GM06990 (cell line): ENCODE measurements at regions not wholly inside any gene's neighbourhood (a gene's known extent, or its start where the extent isn't known, plus 50 kb on each side); places are given as distances from the start of the nearest gene placed in this dataset.

Experiments
- DNase-seq: peaks from one replicate; pipeline ENCODE4 v3.0.0-alpha.2; 2011; ENCODE audit not compliant: insufficient read length; ENCODE audit errors: extremely low read depth
- H3K27me3 ChIP-seq: replicated peaks from 2 replicates; pipeline ENCODE4 v1.6.0; 2011; ENCODE audit warnings: low read length; ENCODE audit not compliant: control insufficient read depth, insufficient read depth
- H3K36me3 ChIP-seq: 2 replicates; pipeline ENCODE4 v1.5.1; 2011; ENCODE audit warnings: low read length; ENCODE audit not compliant: control insufficient read depth, insufficient read depth
- H3K4me3 ChIP-seq: replicated peaks from 2 replicates; pipeline ENCODE4 v1.5.1; 2011; ENCODE audit warnings: low read depth, mild to moderate bottlenecking, control low read depth, low read length
- TF ChIP-seq, protein P1 (sequence below): IDR thresholded peaks from 2 replicates; pipeline ENCODE4 v1.5.1; 2011; ENCODE audit warnings: low read length, control low read depth, mild to moderate bottlenecking, inconsistent platforms; ENCODE audit not compliant: insufficient read depth, poor library complexity, severe bottlenecking

DNA sequence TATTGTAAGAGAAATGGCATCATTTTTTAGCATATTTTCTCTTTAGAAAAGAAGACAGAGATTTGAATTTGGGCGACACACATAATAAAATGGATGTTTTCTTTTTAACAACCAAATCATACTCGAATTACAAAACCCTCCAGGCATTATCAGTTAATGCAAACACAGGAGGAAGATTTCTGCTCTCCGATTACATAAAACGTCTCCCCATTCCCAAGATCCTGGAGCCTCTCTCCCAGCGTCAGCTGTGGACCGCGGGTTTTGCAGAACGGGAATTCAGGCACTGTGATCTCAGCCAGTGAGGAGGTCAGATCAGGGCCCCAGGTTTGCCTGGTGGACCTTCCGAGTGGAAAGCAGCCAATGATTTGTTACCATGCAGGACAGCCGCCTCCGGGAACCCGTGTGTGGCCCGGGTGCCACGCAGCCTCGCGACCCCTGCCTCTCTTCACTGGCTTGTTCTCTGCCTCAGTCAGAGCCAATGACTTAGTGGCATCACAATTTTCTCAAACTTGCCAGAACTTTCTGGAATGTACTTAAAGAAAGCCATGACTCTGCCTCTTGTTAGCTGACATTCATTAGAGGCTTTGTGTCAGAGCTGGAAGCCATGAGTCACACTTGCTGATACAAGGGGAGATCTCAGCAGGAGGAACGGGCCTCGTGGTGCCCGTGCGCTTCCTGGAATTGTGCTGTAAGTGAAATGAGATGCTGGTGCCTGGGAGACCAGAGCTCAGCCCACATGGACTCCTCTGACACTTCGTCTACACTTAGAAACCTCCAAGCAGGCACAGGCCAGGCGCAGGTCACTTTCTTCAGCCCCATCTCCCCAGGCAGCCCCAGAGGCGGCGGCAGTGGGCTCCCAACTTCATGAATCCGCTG is 246.1 kb downstream of the KLF6 start:
- H3K27me3 ChIP-seq: no peaks in the 10 kb centered on the region
- no peaks in the 10 kb centered on the region for H3K36me3 ChIP-seq
- H3K4me3 ChIP-seq: no peak overlapping the region
- TF ChIP-seq, protein P1, sequence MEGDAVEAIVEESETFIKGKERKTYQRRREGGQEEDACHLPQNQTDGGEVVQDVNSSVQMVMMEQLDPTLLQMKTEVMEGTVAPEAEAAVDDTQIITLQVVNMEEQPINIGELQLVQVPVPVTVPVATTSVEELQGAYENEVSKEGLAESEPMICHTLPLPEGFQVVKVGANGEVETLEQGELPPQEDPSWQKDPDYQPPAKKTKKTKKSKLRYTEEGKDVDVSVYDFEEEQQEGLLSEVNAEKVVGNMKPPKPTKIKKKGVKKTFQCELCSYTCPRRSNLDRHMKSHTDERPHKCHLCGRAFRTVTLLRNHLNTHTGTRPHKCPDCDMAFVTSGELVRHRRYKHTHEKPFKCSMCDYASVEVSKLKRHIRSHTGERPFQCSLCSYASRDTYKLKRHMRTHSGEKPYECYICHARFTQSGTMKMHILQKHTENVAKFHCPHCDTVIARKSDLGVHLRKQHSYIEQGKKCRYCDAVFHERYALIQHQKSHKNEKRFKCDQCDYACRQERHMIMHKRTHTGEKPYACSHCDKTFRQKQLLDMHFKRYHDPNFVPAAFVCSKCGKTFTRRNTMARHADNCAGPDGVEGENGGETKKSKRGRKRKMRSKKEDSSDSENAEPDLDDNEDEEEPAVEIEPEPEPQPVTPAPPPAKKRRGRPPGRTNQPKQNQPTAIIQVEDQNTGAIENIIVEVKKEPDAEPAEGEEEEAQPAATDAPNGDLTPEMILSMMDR: no peak
- DNase-seq: no peak

DNA sequence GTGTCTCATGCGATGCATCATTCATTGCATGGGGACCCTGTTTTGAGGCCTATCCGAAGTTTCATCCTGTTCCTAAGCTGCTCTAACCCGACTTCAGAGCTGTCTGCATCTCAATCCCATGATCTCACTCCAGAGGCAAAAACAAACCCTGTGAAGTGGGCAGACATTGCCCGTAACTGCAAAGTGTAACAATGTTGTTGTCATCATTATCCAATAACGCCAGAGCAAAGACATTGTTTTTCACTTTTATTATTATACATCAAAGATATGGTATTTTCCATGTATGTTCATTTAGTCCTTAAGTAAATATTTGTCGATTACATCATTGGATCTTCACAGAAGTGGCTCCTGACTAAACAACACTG is 246.7 kb downstream of the KLF6 start:
- TF ChIP-seq, protein P1: no peak
- H3K27me3 ChIP-seq: no peaks in the 10 kb centered on the region
- no peak overlapping the region for H3K4me3 ChIP-seq
- no peak for DNase-seq
- no peaks in the 10 kb centered on the region for H3K36me3 ChIP-seq

DNA sequence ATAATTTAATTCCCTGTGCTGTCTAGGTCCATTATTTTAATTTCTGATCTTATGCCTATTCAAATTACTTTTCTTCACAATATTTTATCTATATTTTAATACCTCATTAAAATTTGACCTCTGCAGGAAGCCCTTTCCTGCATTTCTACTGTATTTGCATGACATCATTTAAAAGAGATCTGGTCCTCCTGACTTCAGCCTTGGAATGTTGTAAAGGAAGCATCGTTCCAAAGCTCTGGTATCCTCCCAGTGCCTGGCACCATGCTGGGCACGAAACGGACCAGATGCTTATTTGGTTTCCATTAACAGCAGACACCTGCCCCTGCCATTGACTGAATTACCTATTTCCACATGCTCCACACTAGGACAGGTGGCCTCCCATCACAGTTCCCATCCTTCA is 247.5 kb downstream of the KLF6 start:
- Histone ChIP-seq H3K4me3 (no peak overlapping the region), H3K36me3 (no peaks in the 10 kb centered on the region), H3K27me3 (no peaks in the 10 kb centered on the region; the same call in 1 of the 2 replicates)
- TF ChIP-seq, protein P1: no peak
- DNase-seq: no peak

DNA sequence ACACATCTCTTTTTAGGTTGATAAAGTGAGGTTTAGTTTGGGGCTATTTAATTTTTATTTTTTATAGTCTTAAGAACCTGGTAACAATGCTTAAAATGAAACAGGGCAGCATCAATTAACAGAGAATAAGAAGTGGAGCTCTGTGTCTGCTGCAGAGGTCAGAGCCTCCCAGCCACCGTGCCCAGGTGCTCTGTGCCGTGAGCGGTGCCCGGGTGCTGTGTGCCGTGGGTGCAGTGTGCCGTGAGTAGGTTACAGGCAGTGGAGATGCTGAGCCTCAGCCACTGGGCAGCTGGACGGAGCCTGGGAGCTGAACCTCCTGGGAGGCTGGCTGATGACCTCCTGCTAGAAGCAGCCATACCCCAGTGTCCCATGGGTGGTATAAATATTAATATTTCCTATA is 250.0 kb downstream of the KLF6 start:
- no peaks in the 10 kb centered on the region; the same call in 1 of the 2 replicates for H3K27me3 ChIP-seq
- TF ChIP-seq, protein P1: no peak
- no peaks in the 10 kb centered on the region for H3K36me3 ChIP-seq
- H3K4me3 ChIP-seq: no peak overlapping the region
- DNase-seq: no peak

DNA sequence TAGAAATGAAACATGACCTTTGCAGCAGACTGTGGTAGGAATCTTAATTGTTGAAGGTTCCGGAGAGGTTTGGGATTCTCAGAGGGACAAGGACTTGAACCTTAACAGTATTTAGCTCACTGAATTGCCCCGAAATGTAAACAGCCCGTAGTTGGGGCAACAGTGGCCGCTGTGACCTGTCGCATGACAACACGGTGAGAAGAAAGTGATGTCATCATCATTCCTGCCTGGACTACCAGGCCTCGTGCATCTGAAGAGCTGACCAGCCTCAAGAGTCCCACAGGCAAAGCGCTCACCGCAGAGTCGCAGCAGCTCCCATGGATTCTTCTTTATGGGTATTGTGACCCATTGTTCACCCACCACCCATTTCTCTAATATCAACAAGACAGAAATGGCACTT is 250.6 kb downstream of the KLF6 start:
- Histone ChIP-seq H3K27me3 (no peaks in the 10 kb centered on the region; the same call in 1 of the 2 replicates), H3K36me3 (no peaks in the 10 kb centered on the region), H3K4me3 (no peak overlapping the region)
- TF ChIP-seq, protein P1: no peak
- DNase-seq: no peak

DNA sequence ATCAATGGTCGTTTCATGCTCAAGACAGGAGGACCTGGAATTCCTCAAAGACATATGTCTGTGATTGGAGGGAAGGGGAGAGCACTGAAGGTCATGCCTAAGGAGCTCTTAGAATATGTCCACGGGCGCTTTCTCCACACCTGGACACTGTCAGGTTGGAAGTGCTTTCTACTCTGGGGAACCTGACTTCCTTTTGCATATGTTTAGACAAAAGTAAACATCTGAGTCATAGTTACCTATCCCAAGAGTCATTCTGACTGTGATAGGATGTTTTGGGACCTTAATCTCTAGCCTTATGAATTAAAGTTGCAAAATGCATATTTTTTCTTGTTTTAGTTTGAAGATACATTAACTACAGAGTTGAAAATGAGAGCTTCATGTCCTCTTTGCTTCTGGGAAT is 251.7 kb downstream of the KLF6 start:
- no peaks in the 10 kb centered on the region for H3K36me3 ChIP-seq
- DNase-seq: no peak

More for the DNA sequence above, 251.7 kb downstream of the KLF6 start:
- no peak overlapping the region for H3K4me3 ChIP-seq
- TF ChIP-seq, protein P1: no peak
- H3K27me3 ChIP-seq: no peaks in the 10 kb centered on the region; the same call in 1 of the 2 replicates
